T-cell (primary cell): ENCODE measurements at regions not wholly inside any gene's neighbourhood (a gene's known extent, or its start where the extent isn't known, plus 50 kb on each side); places are given as distances from the start of the nearest gene placed in this dataset.

ENCODE experiments used
- ATAC-seq, 4 experiments: fragments of 200-7000 bp in 3 of 4; fragments of 150-1000 bp in 1 of 4; cut with Tn5 transposase; replicated peaks in 1 of 4; 1 replicate in 3 of 4; 2 replicates in 1 of 4; pipeline ENCODE4 v1.10.0; 2021; ENCODE audit warnings: moderate library complexity in 3 of 4, mild to moderate bottlenecking in 2 of 4, moderate number of reproducible peaks in 1 of 4
- CTCF ChIA-PET, 2 donors: fragments of 300-600 bp; sonication (Branson Sonifier 250); formaldehyde crosslinking; loops; one replicate each; lab custom pipeline; 2022; ENCODE audit warnings: antibody characterized with exemption in 2 of 2; lab: Charles Lee
- POLR2A ChIA-PET, 2 donors: fragments of 300-600 bp; sonication (Branson Sonifier 250); formaldehyde crosslinking; loops; one replicate each; lab custom pipeline; 2022; ENCODE audit warnings: antibody characterized with exemption in 2 of 2; lab: Charles Lee
- DNase-seq, 35 experiments: peaks; one replicate each; pipeline versions ENCODE4 v3.0.0 to v3.0.0-alpha.2; 2013 to 2023
- H3K27ac ChIP-seq: one replicate; pipeline ENCODE4 v1.5.1; 2013; ENCODE audit warnings: low read length
- H3K27me3 ChIP-seq, 2 experiments: replicated peaks in 1 of 2; 1 replicate in 1 of 2; 2 replicates in 1 of 2; pipeline versions ENCODE4 v1.6.1 to v1.7.0; 2013; ENCODE audit warnings: low read length in 1 of 2, mixed read lengths in 1 of 2; ENCODE audit not compliant: control insufficient read depth in 2 of 2, insufficient read depth in 2 of 2; ENCODE audit errors: extremely low read depth in 1 of 2
- H3K36me3 ChIP-seq, 2 donors: 1 replicate in 1 of 2; 2 replicates in 1 of 2; pipeline versions ENCODE4 v1.6.1 to v1.7.0; 2013; ENCODE audit warnings: low read length in 1 of 2; ENCODE audit not compliant: control insufficient read depth in 2 of 2, insufficient read depth in 1 of 2; ENCODE audit errors: extremely low read depth in 1 of 2
- H3K4me1 ChIP-seq, 2 experiments: 1 replicate in 1 of 2; 2 replicates in 1 of 2; pipeline versions ENCODE4 v1.6.1 to v1.7.0; 2013; ENCODE audit warnings: low read length in 2 of 2, mixed read lengths in 1 of 2; ENCODE audit not compliant: insufficient read depth in 2 of 2, control insufficient read depth in 1 of 2; ENCODE audit errors: extremely low read depth in 1 of 2
- H3K4me3 ChIP-seq, 2 donors: 1 replicate in 1 of 2; 2 replicates in 1 of 2; pipeline versions ENCODE4 v1.5.1 to v1.7.0; 2013; ENCODE audit warnings: mild to moderate bottlenecking in 2 of 2, low read length in 1 of 2, moderate library complexity in 1 of 2; ENCODE audit not compliant: control insufficient read depth in 1 of 2; ENCODE audit errors: extremely low read depth in 1 of 2
- H3K9me3 ChIP-seq: 2 replicates; pipeline ENCODE4 v1.7.0; 2013
- H3K27ac Mint-ChIP-seq, 2 donors: one replicate each; pipeline ENCODE4 v1.8.0; 2020 to 2021; ENCODE audit warnings: mild to moderate bottlenecking in 2 of 2, mixed read lengths in 2 of 2
- H3K27me3 Mint-ChIP-seq, 2 donors: one replicate each; pipeline ENCODE4 v1.8.0; 2021 to 2022; ENCODE audit warnings: mixed read lengths in 2 of 2
- H3K36me3 Mint-ChIP-seq: one replicate; pipeline ENCODE4 v1.8.0; 2021; ENCODE audit warnings: mixed read lengths
- H3K4me1 Mint-ChIP-seq, 3 donors: one replicate each; pipeline ENCODE4 v1.8.0; 2020 to 2022; ENCODE audit warnings: mixed read lengths in 3 of 3, mild to moderate bottlenecking in 1 of 3
- H3K4me3 Mint-ChIP-seq, 3 donors: one replicate each; pipeline ENCODE4 v1.8.0; 2020 to 2022; ENCODE audit warnings: mild to moderate bottlenecking in 3 of 3, mixed read lengths in 3 of 3, moderate library complexity in 3 of 3
- H3K9me3 Mint-ChIP-seq, 3 donors: one replicate each; pipeline ENCODE4 v1.8.0; 2020 to 2022; ENCODE audit warnings: mixed read lengths in 3 of 3
- WGBS: methylation state at CpG from one replicate; pipeline ENCODE4 v1.1.5; 2013; ENCODE audit warnings: missing lambda C conversion rate; ENCODE audit not compliant: insufficient coverage; 5-methylcytosine and 5-hydroxymethylcytosine counted together

DNA sequence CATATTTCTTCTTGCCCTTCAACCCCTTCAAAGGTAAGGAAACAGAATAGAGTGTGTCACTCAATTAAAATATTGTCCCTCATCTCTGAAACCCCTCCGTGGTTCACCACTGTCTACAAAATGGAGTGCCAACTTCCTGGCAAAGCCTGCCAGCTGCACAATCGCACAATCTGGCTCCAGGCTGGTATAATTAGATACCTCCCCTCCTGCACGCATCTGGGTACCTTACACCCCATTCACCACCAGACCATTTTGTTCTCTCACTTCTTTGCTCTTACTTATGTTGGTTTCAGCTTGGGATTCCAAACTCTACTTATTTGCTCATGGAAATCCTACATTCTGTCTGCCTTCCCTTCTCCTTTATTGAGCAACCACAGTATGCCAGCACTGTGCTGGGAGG lies 314.9 kb downstream of the NUAK1 start:
- ChIA-PET CTCF (no interaction called here), POLR2A (no interaction called here)
- no peak overlapping the region for H3K4me3 ChIP-seq
- H3K4me1 ChIP-seq: no peaks in the 10 kb centered on the region
- H3K9me3 Mint-ChIP-seq: peaks cover 0 to 8% (median 0%) of the 10 kb centered on the region in 3 donors
- no peaks in the 10 kb centered on the region for H3K4me1 Mint-ChIP-seq
- H3K27ac ChIP-seq: no peak overlapping the region
- WGBS: 17% methylated on average over 2 of the region's 3 CpGs
- DNase-seq: no peak
- no peak overlapping the region for H3K27ac Mint-ChIP-seq
- H3K36me3 Mint-ChIP-seq: no peaks in the 10 kb centered on the region
- H3K4me3 Mint-ChIP-seq: no peak overlapping the region
- no peaks in the 10 kb centered on the region for H3K27me3 ChIP-seq
- H3K36me3 ChIP-seq: no peaks in the 10 kb centered on the region
- no peaks in the 10 kb centered on the region for H3K9me3 ChIP-seq
- peaks cover 0 to 2% of the 10 kb centered on the region in 2 donors for H3K27me3 Mint-ChIP-seq
- no peak for ATAC-seq

- Mint-ChIP-seq H3K36me3 (no peaks in the 10 kb centered on the region), H3K4me1 (no peaks in the 10 kb centered on the region), H3K4me3 (no peak overlapping the region), H3K27me3 (peaks cover 0 to 2% of the 10 kb centered on the region in 2 donors), H3K27ac (no peak overlapping the region), H3K9me3 (peaks cover 0 to 8% (median 0%) of the 10 kb centered on the region in 3 donors)
- no peaks in the 10 kb centered on the region for H3K36me3 ChIP-seq
- ChIA-PET CTCF (no interaction called here), POLR2A (no interaction called here)
- no peak overlapping the region for H3K4me3 ChIP-seq
- H3K27ac ChIP-seq: no peak overlapping the region
- H3K4me1 ChIP-seq: no peaks in the 10 kb centered on the region
- DNase-seq: no peak
- H3K27me3 ChIP-seq: no peaks in the 10 kb centered on the region
- no peaks in the 10 kb centered on the region for H3K9me3 ChIP-seq
- ATAC-seq: no peak
- WGBS: 77% methylated on average over 4 of the region's 5 CpGs
Observed at GRCh38 chr12:105825141-105825540, 313.6 kb downstream of the NUAK1 start.

GRCh38 chr12:105831372-105831771 lies 307.4 kb downstream of the NUAK1 start:
- POLR2A ChIA-PET: no interaction called here
- Mint-ChIP-seq H3K9me3 (no peaks in the 10 kb centered on the region), H3K36me3 (no peaks in the 10 kb centered on the region), H3K4me3 (no peak overlapping the region), H3K27me3 (no peaks in the 10 kb centered on the region), H3K4me1 (no peaks in the 10 kb centered on the region), H3K27ac (no peak overlapping the region)
- CTCF ChIA-PET: no interaction called here
- no peaks in the 10 kb centered on the region for H3K36me3 ChIP-seq
- WGBS: no CpG with 5 or more reads among the region's 3 CpGs
- no peaks in the 10 kb centered on the region for H3K27me3 ChIP-seq
- no peak overlapping the region for H3K4me3 ChIP-seq
- H3K9me3 ChIP-seq: no peaks in the 10 kb centered on the region
- DNase-seq: no peak
- H3K27ac ChIP-seq: no peak overlapping the region
- ATAC-seq: no peak
- H3K4me1 ChIP-seq: no peaks in the 10 kb centered on the region

- WGBS: 82% methylated on average over 6 of the region's 6 CpGs
- ATAC-seq (no peak), DNase-seq (no peak)
- no peaks in the 10 kb centered on the region for H3K36me3 ChIP-seq
- no peak overlapping the region for H3K4me3 Mint-ChIP-seq
- POLR2A ChIA-PET: no interaction called here
- H3K4me1 Mint-ChIP-seq: no peaks in the 10 kb centered on the region
- H3K9me3 ChIP-seq: no peaks in the 10 kb centered on the region
- H3K27ac ChIP-seq: no peak overlapping the region
- CTCF ChIA-PET: no interaction called here
- no peaks in the 10 kb centered on the region for H3K36me3 Mint-ChIP-seq
- no peaks in the 10 kb centered on the region for H3K9me3 Mint-ChIP-seq
- H3K4me3 ChIP-seq: no peak overlapping the region
- no peaks in the 10 kb centered on the region for H3K4me1 ChIP-seq
- H3K27me3 Mint-ChIP-seq: no peaks in the 10 kb centered on the region
- H3K27ac Mint-ChIP-seq: no peak overlapping the region
- no peaks in the 10 kb centered on the region for H3K27me3 ChIP-seq
Observed at GRCh38 chr12:105832021-105832420, 306.7 kb downstream of the NUAK1 start.

- Histone ChIP-seq H3K4me3 (no peak overlapping the region), H3K27me3 (no peaks in the 10 kb centered on the region), H3K4me1 (no peaks in the 10 kb centered on the region), H3K27ac (no peak overlapping the region), H3K9me3 (no peaks in the 10 kb centered on the region), H3K36me3 (no peaks in the 10 kb centered on the region)
- H3K9me3 Mint-ChIP-seq: no peaks in the 10 kb centered on the region
- DNase-seq (no peak), ATAC-seq (no peak)
- ChIA-PET POLR2A (no interaction called here), CTCF (no interaction called here)
- 55% methylated on average over 4 of the region's 4 CpGs for WGBS
- no peaks in the 10 kb centered on the region for H3K27me3 Mint-ChIP-seq
- H3K4me1 Mint-ChIP-seq: no peaks in the 10 kb centered on the region
- H3K27ac Mint-ChIP-seq: no peak overlapping the region
- H3K36me3 Mint-ChIP-seq: no peaks in the 10 kb centered on the region
- no peak overlapping the region for H3K4me3 Mint-ChIP-seq
Observed at GRCh38 chr12:105832806-105833205, 305.9 kb downstream of the NUAK1 start.

- WGBS: no CpG with 5 or more reads among the region's 2 CpGs
- no peak for DNase-seq
Observed at GRCh38 chr12:105834496-105834895, 304.3 kb downstream of the NUAK1 start.

DNA sequence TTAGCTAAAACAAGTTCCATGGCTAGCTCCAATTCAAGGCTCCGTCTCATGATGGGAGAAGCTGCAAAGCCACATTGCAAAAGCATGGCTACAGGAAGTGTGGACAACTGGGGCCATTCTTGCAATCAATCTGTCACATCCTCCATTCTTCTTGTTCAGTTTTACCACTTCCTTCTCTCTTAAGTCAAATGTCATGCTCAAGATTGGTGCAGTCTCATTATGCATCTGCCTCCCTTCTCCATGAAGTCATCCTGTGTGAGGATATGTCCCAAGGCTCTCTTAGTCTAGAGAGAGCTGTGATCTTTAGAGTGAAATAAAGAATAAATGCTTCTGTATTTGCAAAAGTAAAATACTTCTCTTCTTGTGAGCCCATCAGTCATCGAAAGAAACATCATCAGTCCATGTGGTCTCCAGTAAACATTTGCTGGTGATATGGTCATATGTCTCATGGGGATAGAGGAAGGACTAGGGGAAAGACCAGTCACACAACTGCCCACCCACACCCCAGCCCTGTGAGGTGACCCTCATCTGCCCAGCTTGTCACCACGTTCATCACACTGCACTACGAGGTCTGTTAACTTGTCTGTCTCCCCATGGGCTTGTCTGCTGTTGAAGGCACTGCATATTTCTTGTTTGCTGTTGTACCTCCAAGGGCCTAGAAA lies 303.0 kb downstream of the NUAK1 start:
- 88% methylated on average over 3 of the region's 4 CpGs for WGBS
- Histone ChIP-seq H3K4me1 (no peaks in the 10 kb centered on the region), H3K36me3 (no peaks in the 10 kb centered on the region), H3K27ac (no peak overlapping the region), H3K9me3 (no peaks in the 10 kb centered on the region), H3K27me3 (no peaks in the 10 kb centered on the region), H3K4me3 (no peak overlapping the region)
- DNase-seq: no peak
- Mint-ChIP-seq H3K36me3 (no peaks in the 10 kb centered on the region), H3K9me3 (no peaks in the 10 kb centered on the region), H3K4me3 (no peak overlapping the region), H3K27ac (no peak overlapping the region), H3K27me3 (peaks cover 0 to 4% of the 10 kb centered on the region in 2 donors), H3K4me1 (no peaks in the 10 kb centered on the region)
- CTCF ChIA-PET: no interaction called here
- POLR2A ChIA-PET: no interaction called here
- no peak for ATAC-seq

More at GRCh38 chr12:105834496-105834895, 304.3 kb downstream of the NUAK1 start:
- no peaks in the 10 kb centered on the region for H3K4me1 Mint-ChIP-seq
- H3K4me3 ChIP-seq: no peak overlapping the region
- ChIA-PET CTCF (no interaction called here), POLR2A (no interaction called here)
- no peak overlapping the region for H3K4me3 Mint-ChIP-seq
- no peaks in the 10 kb centered on the region for H3K4me1 ChIP-seq
- no peaks in the 10 kb centered on the region for H3K36me3 Mint-ChIP-seq
- no peaks in the 10 kb centered on the region for H3K36me3 ChIP-seq
- H3K27ac Mint-ChIP-seq: no peak overlapping the region
- no peak for ATAC-seq
- H3K9me3 Mint-ChIP-seq: no peaks in the 10 kb centered on the region
- H3K27ac ChIP-seq: no peak overlapping the region
- H3K9me3 ChIP-seq: no peaks in the 10 kb centered on the region
- no peaks in the 10 kb centered on the region for H3K27me3 Mint-ChIP-seq
- H3K27me3 ChIP-seq: no peaks in the 10 kb centered on the region
